Stimulated activated CD8-positive, alpha-beta memory T cell treated with anti-CD3 and anti-CD28 coated beads, Interleukin-4, amount 100 ng/mL, for 1 hour (primary cell): ENCODE measurements at regions not wholly inside any gene's neighbourhood (a gene's known extent, or its start where the extent isn't known, plus 50 kb on each side); places are given as distances from the start of the nearest gene placed in this dataset.

Experiments
- DNase-seq, 2 donors: peaks; one replicate each; pipeline ENCODE4 v3.0.0-alpha.2; 2020; ENCODE audit warnings: low read depth in 2 of 2, low spot score in 1 of 2

DNA sequence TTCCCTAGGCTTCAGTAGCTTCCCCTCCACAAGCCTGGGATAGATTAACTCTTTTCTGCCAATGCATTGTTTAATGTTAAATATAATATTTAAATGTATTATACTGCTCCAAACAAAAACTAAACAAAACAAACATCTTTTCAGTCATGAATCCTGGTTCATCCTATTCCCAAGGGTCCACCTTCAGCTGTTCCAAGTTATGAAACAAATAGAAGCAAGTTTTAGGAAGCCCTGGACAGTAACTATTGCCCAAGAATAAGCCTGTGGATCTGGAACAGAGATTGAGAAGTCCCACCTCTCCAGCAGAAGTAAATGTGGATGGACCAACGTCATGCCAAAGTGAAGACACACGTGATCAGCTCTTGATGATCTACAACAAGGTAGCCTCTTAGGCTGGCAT is 408.1 kb downstream of the SETD4 start:
- no peak for DNase-seq

DNA sequence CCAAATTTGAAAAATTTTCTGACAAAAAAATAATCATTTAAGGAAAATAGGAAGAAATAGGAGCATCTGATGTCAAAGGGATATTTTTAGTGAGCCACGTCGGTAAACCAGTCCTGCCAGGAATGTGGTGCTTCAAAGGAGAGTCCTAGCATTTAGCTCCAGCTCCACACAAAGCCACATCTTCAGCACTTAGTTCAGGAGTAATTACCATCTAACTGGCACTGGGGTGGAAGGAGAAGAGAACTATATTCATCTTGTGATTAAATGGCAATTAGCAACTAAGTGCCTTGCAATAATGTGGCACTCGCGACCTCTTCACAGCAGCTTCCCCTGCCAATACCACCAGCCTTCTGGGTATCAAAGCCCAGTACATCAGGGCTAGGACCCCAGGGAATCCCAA is 409.1 kb downstream of the SETD4 start:
- DNase-seq = no peak

DNA sequence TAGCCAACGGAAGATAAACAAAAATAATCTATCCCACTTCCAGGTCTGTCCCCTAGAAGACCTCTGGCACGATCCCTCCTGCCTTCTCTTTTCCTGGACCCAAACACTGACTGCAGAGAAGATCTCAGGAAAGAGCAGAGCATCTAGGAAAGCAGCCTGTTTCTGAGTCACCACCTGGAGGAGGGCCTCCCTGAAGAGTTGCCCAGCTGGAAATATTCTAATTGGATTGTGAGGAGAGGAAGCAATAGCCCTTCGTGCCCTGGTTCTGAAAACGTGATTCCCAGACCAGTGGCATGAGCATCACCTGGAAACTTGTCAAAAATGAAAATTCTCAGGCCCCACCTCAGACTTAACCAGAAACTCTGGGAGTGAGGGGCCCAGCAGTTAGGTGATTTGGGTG is 411.1 kb downstream of the SETD4 start:
- no peak for DNase-seq

DNA sequence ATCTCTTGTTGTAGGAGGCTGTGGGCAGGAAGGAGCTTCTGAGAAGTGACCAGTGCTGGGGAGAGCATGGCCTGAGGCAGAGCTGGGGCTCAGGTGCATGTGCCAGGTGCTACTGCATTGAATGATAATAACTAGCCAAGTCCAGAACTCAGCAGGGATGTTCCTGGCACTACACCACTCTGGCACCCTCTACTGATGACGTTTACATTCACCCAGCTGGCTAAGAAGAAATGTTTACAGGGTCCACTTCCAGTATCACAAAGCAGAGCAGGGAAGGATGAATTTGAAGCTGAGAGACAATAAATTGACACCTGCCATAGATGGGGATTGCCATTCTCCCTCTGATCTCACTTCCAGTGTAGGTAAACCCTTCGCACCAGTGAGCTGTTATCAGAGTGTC is 411.8 kb downstream of the SETD4 start:
- no peak for DNase-seq

- DNase-seq = no peak
Observed at GRCh38 chr21:35646606-35647005, 413.7 kb downstream of the SETD4 start.

DNA sequence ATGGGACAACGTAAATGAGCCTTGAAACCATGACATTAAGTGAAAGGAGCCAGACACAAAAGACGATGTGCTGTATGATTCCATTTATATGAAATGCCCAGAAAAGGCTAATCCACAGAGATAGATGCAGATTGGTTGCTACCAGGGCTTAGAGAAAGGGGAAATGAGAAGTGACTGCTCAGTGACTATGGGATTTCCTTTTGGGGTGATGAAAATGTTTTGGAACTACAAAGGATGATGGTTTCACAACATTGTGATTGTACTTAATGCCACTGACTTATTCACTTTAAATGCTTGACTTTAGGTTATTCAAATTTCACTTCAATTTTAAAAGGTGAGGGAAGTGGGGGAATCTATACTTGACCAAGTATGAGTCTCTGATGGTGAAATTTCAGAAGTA is 414.3 kb downstream of the SETD4 start:
- no peak for DNase-seq

DNA sequence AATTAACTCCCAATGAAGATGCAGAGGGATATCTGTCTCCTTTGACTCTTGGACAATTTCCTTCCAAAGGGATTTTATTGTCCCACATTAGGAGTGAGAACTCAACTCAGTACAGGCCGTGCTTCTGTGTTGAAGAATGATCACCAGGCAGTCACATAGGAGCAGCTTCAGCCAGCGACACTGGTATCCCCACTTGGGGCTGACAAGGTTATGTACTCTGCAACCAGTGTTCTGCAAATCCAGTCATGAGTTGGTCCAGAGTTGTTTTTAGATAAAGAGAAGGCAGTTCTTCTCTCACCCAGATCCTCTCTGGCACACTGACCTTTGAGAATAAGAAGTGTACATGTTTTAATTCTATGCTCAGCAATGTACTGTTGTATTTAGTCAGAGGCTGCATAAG is 415.8 kb downstream of the SETD4 start:
- no peak for DNase-seq

DNA sequence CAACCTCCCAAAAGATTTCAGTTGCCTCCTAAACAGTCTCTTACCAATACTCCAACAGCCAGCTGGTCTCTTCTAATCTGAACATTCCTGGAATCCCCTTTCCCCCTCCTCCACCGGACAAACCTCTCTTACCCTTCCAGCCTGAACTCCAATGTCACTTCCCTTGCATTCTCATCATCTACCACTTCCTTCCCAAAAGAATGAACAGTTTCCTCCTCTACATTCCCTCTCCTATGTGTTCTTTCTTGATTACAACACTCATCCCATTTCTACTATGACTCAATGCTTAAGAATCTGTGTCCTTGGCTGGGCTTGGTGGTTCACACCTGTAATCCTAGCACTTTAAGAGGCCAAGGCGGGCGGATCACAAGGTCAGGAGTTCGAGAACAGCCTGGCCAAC is 417.1 kb downstream of the SETD4 start:
- no peak for DNase-seq

- no peak for DNase-seq
Observed at GRCh38 chr21:35641271-35642016, 418.9 kb downstream of the SETD4 start.

GRCh38 chr21:35637431-35637830 is 422.9 kb downstream of the SETD4 start:
- DNase-seq = no peak

DNA sequence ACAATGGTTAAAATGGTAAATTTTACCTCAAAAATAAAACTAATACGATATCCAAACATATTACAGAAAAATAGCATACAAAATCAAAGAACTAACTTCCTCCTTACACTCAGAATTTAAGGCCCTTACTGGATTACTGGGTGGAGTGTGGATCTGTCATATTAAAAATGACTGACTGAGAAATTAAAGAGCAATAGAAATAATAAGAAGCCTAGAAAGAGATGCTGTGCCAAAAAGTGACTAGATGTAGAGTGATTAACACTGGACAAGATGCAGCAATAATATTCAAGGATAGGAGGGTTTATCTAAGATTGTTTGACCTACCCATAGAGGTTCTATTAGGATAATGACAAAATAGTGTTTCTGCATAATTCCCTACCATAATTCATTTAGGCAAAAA is 424.3 kb downstream of the SETD4 start:
- no peak for DNase-seq

DNA sequence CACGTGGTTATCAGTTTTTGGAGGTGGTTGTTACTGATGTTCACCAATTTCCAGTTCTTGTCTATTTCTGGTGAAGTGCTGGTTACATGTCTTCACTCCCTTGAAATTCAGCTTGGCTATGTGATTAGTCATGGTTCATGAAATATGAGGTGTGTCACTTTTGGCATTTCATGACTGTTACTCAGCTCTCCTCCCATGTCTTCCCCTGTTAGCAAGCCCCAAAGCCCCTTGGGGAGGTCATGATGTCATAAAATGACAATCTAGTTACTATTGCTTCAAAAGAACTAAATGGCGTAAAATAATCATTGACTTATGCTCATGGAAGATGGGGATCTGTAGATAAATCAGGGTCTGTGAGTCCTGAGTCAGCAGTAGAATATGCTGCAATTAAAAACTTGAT is 425.1 kb downstream of the SETD4 start:
- DNase-seq = no peak

DNA sequence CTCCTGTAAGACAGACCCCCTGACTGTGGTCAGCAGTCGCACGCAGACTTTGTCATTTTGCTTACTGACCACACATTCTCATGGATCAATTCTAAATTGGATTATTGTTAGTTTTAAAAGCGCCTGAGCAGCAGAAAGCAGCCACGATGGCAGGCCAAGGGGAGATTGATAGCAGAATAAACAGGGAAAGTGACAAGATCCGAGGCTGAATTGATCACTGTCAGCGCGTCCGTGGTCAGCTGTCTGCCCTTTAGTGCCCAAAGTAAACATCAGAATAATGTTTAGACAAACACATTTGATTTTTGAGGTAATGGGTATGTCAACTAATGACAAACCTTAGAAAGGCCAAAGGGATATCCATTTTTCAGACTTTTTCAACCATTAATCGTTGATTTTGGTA is 426.8 kb downstream of the SETD4 start:
- DNase-seq = no peak

- DNase-seq = no peak
Observed at GRCh38 chr21:35632711-35633110, 427.6 kb downstream of the SETD4 start.

- DNase-seq = no peak
Observed at GRCh38 chr21:35628316-35628715, 432.0 kb downstream of the SETD4 start.

DNA sequence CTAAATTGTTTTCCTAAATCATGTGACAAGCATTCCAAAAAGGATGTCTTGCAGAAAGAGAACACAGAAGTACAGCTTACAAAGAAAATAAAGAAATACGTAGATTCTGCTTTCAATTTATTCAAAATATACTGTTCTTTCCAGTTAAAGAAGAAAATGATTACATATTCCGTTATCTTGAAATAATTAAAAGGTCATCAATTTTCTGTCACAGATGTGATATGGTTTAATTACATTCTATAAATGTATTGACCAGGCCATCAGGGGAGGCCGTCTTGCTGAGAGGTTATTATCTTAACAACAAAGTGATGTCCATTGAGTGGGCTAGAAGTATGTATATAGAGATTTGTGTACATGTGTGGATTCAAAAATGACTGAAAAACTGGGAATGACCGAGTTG is 432.9 kb downstream of the SETD4 start:
- DNase-seq = no peak

DNA sequence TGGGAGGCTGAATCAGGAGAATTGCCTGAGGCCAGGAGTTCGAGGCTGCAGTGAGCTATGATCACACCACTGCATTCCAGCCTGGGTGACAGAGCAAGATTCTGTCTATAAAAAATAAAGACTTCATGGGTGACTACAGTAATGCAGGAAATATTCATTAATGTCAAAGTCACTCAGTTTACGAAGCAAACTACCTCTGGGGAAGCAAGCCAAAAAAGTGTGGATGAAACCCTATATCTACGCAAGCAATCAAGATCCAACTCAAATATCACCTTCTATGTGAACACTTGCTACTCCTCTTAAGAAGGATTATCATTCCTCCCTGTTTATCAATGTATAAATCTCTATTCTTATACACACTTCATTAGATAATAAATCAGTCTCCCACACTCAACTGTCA is 434.8 kb downstream of the SETD4 start:
- DNase-seq = no peak

DNA sequence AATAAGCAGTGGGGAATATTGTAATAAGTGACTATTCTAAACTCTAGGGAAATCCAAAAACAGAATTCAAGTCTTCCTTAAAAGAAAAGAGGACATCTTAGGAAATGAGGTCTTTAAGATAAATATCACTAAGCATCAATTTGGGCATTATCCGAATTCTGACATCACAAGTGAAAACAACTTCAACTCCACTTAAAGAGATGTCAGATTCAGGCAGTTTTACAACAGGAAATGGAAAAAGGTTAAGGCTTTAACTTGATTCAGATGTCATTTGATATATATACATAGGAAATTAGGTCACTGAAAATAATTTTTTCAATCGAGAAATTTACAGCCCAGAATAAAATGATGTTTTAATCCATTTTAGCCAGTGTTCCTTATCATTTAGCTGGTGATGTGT is 435.4 kb downstream of the SETD4 start:
- no peak for DNase-seq

DNA sequence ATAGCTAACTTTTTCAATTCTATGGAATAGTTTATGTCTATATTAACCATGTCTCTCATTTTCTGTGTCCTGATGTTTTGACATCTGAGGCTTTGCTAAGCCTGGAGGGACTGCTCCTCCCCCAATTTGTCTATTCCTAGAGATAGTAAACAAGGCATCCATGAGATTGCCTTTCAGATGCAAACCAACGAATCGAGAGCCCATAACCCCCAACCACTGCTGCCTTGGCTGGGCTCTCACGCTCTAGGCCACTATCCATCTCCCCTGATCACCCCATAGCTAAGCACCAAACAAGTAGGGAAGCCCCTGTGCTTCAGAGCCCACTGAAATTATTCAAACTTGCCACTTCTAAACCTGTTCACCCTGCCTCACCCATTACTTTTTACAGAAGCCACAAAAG is 437.7 kb downstream of the SETD4 start:
- DNase-seq = no peak

DNA sequence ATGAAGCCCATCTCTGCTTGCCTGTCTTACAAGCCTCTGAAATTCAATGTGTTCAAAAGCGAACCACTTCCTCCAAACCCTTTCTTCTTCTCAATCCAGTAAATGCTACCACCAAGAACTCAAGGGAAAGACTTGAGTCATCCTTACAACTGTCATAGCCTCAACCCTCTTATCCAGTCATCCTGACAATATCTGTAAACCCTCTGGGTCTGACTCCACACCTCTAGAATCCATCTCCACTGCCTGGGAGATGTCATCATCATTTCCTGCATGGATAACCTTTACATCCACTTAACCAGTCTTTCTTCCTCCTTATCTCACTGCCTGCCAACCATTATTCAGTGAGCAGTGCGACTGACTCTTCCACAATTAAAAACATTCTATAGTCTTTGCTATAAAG is 441.1 kb downstream of the SETD4 start:
- no peak for DNase-seq

DNA sequence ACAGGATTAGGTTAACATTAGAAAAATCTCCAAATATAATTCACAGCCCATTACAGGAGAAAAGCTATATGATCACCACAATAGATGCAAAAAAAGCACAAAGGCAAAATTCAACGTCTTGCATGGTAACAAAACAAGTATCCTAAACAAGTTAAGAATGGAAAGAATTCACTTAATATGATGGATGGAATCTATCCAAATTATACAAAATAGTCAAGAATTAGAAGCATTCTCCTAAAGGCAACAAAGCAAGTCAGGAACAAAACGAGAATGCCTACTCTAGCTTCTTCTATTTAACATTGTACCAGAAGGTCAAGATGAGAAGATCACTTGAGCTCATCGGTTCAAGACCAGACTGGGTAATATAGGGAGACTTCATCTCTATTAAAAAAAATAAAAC is 442.8 kb downstream of the SETD4 start:
- no peak for DNase-seq

GRCh38 chr21:35616090-35616489 is 444.2 kb downstream of the SETD4 start:
- no peak for DNase-seq

DNA sequence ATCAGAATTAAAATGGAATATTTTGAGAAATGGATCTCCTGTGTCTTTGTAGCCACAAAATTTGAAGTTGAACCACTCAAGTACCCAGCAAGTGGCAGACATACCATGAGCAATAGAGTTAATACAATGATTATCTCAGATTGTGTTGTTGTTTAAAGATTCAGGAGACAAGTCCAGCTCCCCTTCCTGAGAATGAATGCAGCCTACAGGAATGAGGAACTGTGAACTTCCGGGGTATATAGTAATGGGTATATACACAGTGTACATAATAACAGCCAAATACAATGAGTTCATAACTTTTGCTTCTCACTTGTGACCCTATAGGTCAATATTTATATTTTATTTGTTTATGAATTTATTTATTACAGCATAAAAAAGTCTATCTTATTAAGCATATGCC is 445.0 kb downstream of the SETD4 start:
- no peak for DNase-seq
